HepG2 (cell line): ENCODE measurements at regions not wholly inside any gene's neighbourhood (a gene's known extent, or its start where the extent isn't known, plus 50 kb on each side); places are given as distances from the start of the nearest gene placed in this dataset.

ENCODE experiments used
- AKAP8 ChIP-seq: sonication (generic); formaldehyde crosslinking; IDR thresholded peaks from 2 replicates; pipeline ENCODE4 v1.5.1; 2020; ENCODE audit warnings: mild to moderate bottlenecking, missing genetic modification reagents
- ATF7-NPFF ChIP-seq: sonication (generic); formaldehyde crosslinking; IDR thresholded peaks from 2 replicates; pipeline ENCODE4 v1.8.1; 2023; ENCODE audit warnings: mild to moderate bottlenecking, low read depth, missing genetic modification reagents, moderate library complexity
- CEBPG ChIP-seq: IDR thresholded peaks from 2 replicates; pipeline ENCODE4 v1.6.1; 2016
- CHD2 ChIP-seq: IDR thresholded peaks from 2 replicates; pipeline ENCODE4 v1.6.1; 2011; ENCODE audit warnings: low read depth, low read length, improper control_type of control experiment
- FOSL2 ChIP-seq: sonication (generic); formaldehyde crosslinking; IDR thresholded peaks from 2 replicates; pipeline ENCODE4 v1.4.0; 2020; ENCODE audit warnings: missing genetic modification reagents
- HNF4A ChIP-seq: sonication (generic); formaldehyde crosslinking; IDR thresholded peaks from 2 replicates; pipeline ENCODE4 v1.4.0; 2020; ENCODE audit warnings: missing genetic modification reagents
- MXD4 ChIP-seq: IDR thresholded peaks from 2 replicates; pipeline ENCODE4 v1.6.1; 2016; ENCODE audit warnings: mild to moderate bottlenecking, missing biosample characterization, missing genetic modification reagents
- POGZ ChIP-seq: sonication (generic); formaldehyde crosslinking; IDR thresholded peaks from 2 replicates; pipeline ENCODE4 v1.4.0; 2020; ENCODE audit warnings: mild to moderate bottlenecking, missing genetic modification reagents
- SOX5 ChIP-seq: IDR thresholded peaks from 2 replicates; pipeline ENCODE4 v1.6.1; 2016; ENCODE audit warnings: borderline replicate concordance
- SOX6 ChIP-seq, 2 experiments: fragments of 450-650 bp in 1 of 2; sonication (generic) in 1 of 2; formaldehyde crosslinking in 1 of 2; IDR thresholded peaks; 2 replicates each; pipeline versions ENCODE4 v1.4.0 to v1.6.1; 2017 to 2020; ENCODE audit warnings: antibody characterized with exemption in 1 of 2, mild to moderate bottlenecking in 1 of 2, missing genetic modification reagents in 1 of 2
- TBX3 ChIP-seq: fragments of 450-650 bp; IDR thresholded peaks from 2 replicates; pipeline ENCODE4 v1.6.1; 2017; ENCODE audit warnings: antibody characterized with exemption, mild to moderate bottlenecking, inconsistent platforms, borderline replicate concordance
- ZNF629 ChIP-seq: sonication (generic); formaldehyde crosslinking; conservative IDR thresholded peaks from 2 replicates; pipeline ENCODE4 v1.5.0; 2020; ENCODE audit warnings: missing genetic modification reagents
- ZNF747 ChIP-seq: sonication (generic); formaldehyde crosslinking; IDR thresholded peaks from 2 replicates; pipeline ENCODE4 v1.8.1; 2023; ENCODE audit warnings: missing genetic modification reagents, mild to moderate bottlenecking, borderline replicate concordance
- TF ChIP-seq, protein P1 (sequence below): sonication (generic); formaldehyde crosslinking; IDR thresholded peaks from 2 replicates; pipeline ENCODE4 v1.5.1; 2020; ENCODE audit warnings: mild to moderate bottlenecking, missing genetic modification reagents

DNA sequence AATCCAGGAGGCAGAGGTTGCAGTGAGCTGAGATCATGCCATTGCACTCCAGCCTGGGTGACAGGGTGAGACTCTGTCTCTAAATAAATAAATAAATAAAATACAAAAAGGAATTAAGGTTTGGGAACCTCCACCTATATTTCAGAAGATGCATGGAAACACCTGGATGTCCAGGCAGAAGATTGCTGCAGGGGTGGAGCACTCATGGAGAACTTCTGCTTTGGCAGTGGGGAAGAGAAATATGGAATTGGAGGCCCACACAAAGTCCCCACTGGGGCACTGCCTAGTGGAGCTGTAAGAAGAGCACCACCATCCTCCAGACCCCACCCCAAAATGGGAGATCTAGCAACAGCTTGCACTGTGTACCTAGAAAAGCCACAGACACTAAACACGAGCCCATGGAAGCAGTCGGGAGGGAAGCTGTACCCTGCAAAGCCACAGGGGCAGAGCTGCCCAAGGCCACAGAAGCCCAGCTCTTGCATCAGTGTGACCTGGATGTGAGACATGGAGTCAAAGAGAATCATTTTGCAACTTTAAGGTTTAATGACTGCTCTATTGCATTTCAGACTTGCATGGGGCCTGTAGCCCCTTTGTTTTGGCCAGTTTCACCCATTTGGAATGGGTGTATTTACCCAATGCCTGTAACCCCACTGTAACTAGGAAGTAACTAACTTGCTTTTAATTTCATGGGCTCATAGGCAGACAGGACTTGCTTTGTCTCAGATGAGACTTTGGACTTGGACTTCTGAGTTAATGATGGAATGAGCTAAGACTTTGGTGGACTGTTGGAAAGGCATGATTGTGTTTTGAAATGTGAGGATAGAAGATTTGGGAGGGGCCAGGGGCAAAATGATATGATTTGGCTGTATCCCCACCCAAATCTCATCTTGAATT, 265.3 kb downstream of the ZEB2 start (continued):
- peak; percentile 22; the same call in 1 of the 2 replicates for TF ChIP-seq FOSL2 (CRISPR knock-in tag)
- TF ChIP-seq SOX6 (IDR thresholded peaks at IDR 0.05): no peak
- peak; percentile 58 for TF ChIP-seq SOX6 (CRISPR knock-in tag; IDR thresholded peaks at IDR 0.05)
- peak; percentile 61 for TF ChIP-seq CEBPG (CRISPR knock-in tag)
- TF ChIP-seq AKAP8: no peak
- TF ChIP-seq, protein P1, sequence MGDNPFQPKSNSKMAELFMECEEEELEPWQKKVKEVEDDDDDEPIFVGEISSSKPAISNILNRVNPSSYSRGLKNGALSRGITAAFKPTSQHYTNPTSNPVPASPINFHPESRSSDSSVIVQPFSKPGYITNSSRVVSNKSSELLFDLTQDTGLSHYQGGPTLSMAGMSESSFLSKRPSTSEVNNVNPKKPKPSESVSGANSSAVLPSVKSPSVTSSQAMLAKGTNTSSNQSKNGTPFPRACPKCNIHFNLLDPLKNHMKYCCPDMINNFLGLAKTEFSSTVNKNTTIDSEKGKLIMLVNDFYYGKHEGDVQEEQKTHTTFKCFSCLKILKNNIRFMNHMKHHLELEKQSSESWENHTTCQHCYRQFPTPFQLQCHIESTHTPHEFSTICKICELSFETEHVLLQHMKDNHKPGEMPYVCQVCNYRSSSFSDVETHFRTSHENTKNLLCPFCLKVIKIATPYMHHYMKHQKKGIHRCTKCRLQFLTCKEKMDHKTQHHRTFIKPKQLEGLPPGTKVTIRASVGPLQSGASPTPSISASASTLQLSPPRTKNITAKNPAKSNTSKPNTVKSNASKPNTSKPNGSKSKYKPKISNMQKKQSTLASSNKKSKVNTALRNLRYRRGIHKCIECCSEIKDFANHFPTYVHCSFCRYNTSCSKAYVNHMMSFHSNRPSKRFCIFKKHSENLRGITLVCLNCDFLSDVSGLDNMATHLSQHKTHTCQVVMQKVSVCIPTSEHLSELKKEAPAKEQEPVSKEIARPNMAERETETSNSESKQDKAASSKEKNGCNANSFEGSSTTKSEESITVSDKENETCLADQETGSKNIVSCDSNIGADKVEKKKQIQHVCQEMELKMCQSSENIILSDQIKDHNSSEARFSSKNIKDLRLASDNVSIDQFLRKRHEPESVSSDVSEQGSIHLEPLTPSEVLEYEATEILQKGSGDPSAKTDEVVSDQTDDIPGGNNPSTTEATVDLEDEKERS (CRISPR knock-in tag): no peak
- 0 out of 2 replicates have a peak, but pooled peaks have one; percentile 26 for TF ChIP-seq ZNF629 (CRISPR knock-in tag)
- TF ChIP-seq HNF4A (CRISPR knock-in tag): peak; percentile 49
- peak; percentile 75 for TF ChIP-seq POGZ (CRISPR knock-in tag)
- peak; percentile 55 for TF ChIP-seq SOX5 (CRISPR knock-in tag)
- no peak for TF ChIP-seq TBX3
- no peak for TF ChIP-seq MXD4 (CRISPR knock-in tag)
- no peak for TF ChIP-seq CHD2
- TF ChIP-seq ATF7-NPFF (CRISPR knock-in tag): no peak
- TF ChIP-seq ZNF747 (CRISPR knock-in tag): no peak
- TF ChIP-seq, all 625 proteins: peak for 24
